CD4-positive, CD25-positive, alpha-beta regulatory T cell (primary cell): ENCODE measurements at regions not wholly inside any gene's neighbourhood (a gene's known extent, or its start where the extent isn't known, plus 50 kb on each side); places are given as distances from the start of the nearest gene placed in this dataset.

Experiments used
- ATAC-seq, 2 donors: fragments of 150-1000 bp; cut with Tn5 transposase; one replicate each; pipeline ENCODE4 v1.10.0; 2021; ENCODE audit warnings: low read depth in 2 of 2, moderate number of reproducible peaks in 2 of 2, moderate library complexity in 1 of 2
- DNase-seq, 3 donors: peaks; one replicate each; pipeline versions ENCODE4 v3.0.0 to v3.0.0-alpha.2; 2012 to 2022; ENCODE audit warnings: mixed read lengths in 1 of 3
- H3K27ac ChIP-seq: one replicate; pipeline ENCODE4 v1.7.0; 2013; ENCODE audit warnings: mild to moderate bottlenecking, low read length; ENCODE audit not compliant: insufficient read depth, poor library complexity, severe bottlenecking
- H3K27me3 ChIP-seq: one replicate; pipeline ENCODE4 v1.7.0; 2013; ENCODE audit warnings: low read length; ENCODE audit not compliant: control insufficient read depth, insufficient read depth
- H3K36me3 ChIP-seq: one replicate; pipeline ENCODE4 v1.7.0; 2013; ENCODE audit warnings: mild to moderate bottlenecking, low read length, moderate library complexity; ENCODE audit not compliant: control insufficient read depth, insufficient read depth
- H3K4me1 ChIP-seq: 2 replicates; pipeline ENCODE4 v1.7.0; 2013; ENCODE audit warnings: mild to moderate bottlenecking, low read length; ENCODE audit not compliant: insufficient read depth, control insufficient read depth, poor library complexity, severe bottlenecking
- H3K4me3 ChIP-seq: one replicate; pipeline ENCODE4 v1.7.0; 2013; ENCODE audit warnings: low read depth, mild to moderate bottlenecking, low read length, moderate library complexity
- H3K9me3 ChIP-seq, 2 experiments: 1 replicate in 1 of 2; 2 replicates in 1 of 2; pipeline ENCODE4 v1.7.0; 2013; ENCODE audit warnings: low read length in 2 of 2, mild to moderate bottlenecking in 1 of 2, moderate library complexity in 1 of 2; ENCODE audit not compliant: control insufficient read depth in 2 of 2
- H3K27ac Mint-ChIP-seq, 3 donors: one replicate each; pipeline ENCODE4 v1.8.0; 2020 to 2022; ENCODE audit warnings: mild to moderate bottlenecking in 3 of 3, mixed read lengths in 3 of 3, moderate library complexity in 2 of 3
- H3K27me3 Mint-ChIP-seq: one replicate; pipeline ENCODE4 v1.8.0; 2022; ENCODE audit warnings: mild to moderate bottlenecking, mixed read lengths
- H3K36me3 Mint-ChIP-seq: one replicate; pipeline ENCODE4 v1.8.0; 2020; ENCODE audit warnings: mixed read lengths
- H3K4me1 Mint-ChIP-seq, 4 donors: one replicate each; pipeline ENCODE4 v1.8.0; 2020 to 2022; ENCODE audit warnings: mixed read lengths in 4 of 4, mild to moderate bottlenecking in 1 of 4
- H3K4me3 Mint-ChIP-seq, 4 donors: one replicate each; pipeline ENCODE4 v1.8.0; 2020 to 2022; ENCODE audit warnings: mild to moderate bottlenecking in 4 of 4, mixed read lengths in 4 of 4, moderate library complexity in 3 of 4
- H3K9me3 Mint-ChIP-seq, 7 donors: one replicate each; pipeline ENCODE4 v1.8.0; 2020 to 2022; ENCODE audit warnings: mixed read lengths in 7 of 7, mild to moderate bottlenecking in 3 of 7, moderate library complexity in 2 of 7

- Histone ChIP-seq H3K36me3 (no peaks in the 10 kb centered on the region), H3K9me3 (peaks cover 16 to 24% of the 10 kb centered on the region in 2 experiments), H3K4me3 (no peak overlapping the region), H3K27me3 (peaks cover 4% of the 10 kb centered on the region), H3K4me1 (no peaks in the 10 kb centered on the region), H3K27ac (no peak overlapping the region)
- Mint-ChIP-seq H3K36me3 (no peaks in the 10 kb centered on the region), H3K4me3 (no peak overlapping the region), H3K4me1 (no peaks in the 10 kb centered on the region), H3K27ac (no peak overlapping the region), H3K27me3 (peaks cover 19% of the 10 kb centered on the region), H3K9me3 (peaks cover 0 to 22% (median 10%) of the 10 kb centered on the region in 7 donors)
- ATAC-seq = no peak
- DNase-seq = no peak
These were observed 126.1 kb upstream of the PITX1 start for GRCh38 chr5:135160036-135160675.

- Histone ChIP-seq H3K27ac (no peak overlapping the region), H3K36me3 (no peaks in the 10 kb centered on the region), H3K4me1 (no peaks in the 10 kb centered on the region), H3K4me3 (no peak overlapping the region), H3K27me3 (peaks cover 4% of the 10 kb centered on the region), H3K9me3 (peaks cover 16 to 24% of the 10 kb centered on the region in 2 experiments)
- peaks cover 19% of the 10 kb centered on the region for H3K27me3 Mint-ChIP-seq
- H3K27ac Mint-ChIP-seq = no peak overlapping the region
- no peak overlapping the region for H3K4me3 Mint-ChIP-seq
- peaks cover 0 to 22% (median 10%) of the 10 kb centered on the region in 7 donors for H3K9me3 Mint-ChIP-seq
- no peaks in the 10 kb centered on the region for H3K4me1 Mint-ChIP-seq
- H3K36me3 Mint-ChIP-seq = no peaks in the 10 kb centered on the region
- no peak for ATAC-seq
- no peak for DNase-seq
These were observed 125.6 kb upstream of the PITX1 start for GRCh38 chr5:135159626-135160025.

- ATAC-seq (no peak), DNase-seq (no peak)
- Histone ChIP-seq H3K4me3 (no peak overlapping the region), H3K4me1 (no peaks in the 10 kb centered on the region), H3K27ac (no peak overlapping the region), H3K9me3 (peaks cover 16 to 24% of the 10 kb centered on the region in 2 experiments), H3K36me3 (no peaks in the 10 kb centered on the region), H3K27me3 (peaks cover 4% of the 10 kb centered on the region)
- Mint-ChIP-seq H3K4me1 (no peaks in the 10 kb centered on the region), H3K4me3 (no peak overlapping the region), H3K36me3 (no peaks in the 10 kb centered on the region), H3K27me3 (peaks cover 13% of the 10 kb centered on the region), H3K27ac (no peak overlapping the region), H3K9me3 (peaks cover 0 to 22% (median 8%) of the 10 kb centered on the region in 7 donors)
These were observed 125.0 kb upstream of the PITX1 start for GRCh38 chr5:135158982-135159381.

- Histone ChIP-seq H3K36me3 (no peaks in the 10 kb centered on the region), H3K9me3 (peaks cover 16 to 24% of the 10 kb centered on the region in 2 experiments), H3K27me3 (peaks cover 4% of the 10 kb centered on the region), H3K4me3 (no peak overlapping the region), H3K27ac (no peak overlapping the region), H3K4me1 (no peaks in the 10 kb centered on the region)
- DNase-seq = no peak
- Mint-ChIP-seq H3K4me1 (no peaks in the 10 kb centered on the region), H3K36me3 (no peaks in the 10 kb centered on the region), H3K4me3 (no peak overlapping the region), H3K9me3 (peaks cover 0 to 22% (median 8%) of the 10 kb centered on the region in 7 donors), H3K27ac (no peak overlapping the region), H3K27me3 (peaks cover 7% of the 10 kb centered on the region)
- ATAC-seq = no peak
These were observed 124.3 kb upstream of the PITX1 start for GRCh38 chr5:135158314-135158697.

- peaks cover 5% of the 10 kb centered on the region for H3K27me3 Mint-ChIP-seq
- Histone ChIP-seq H3K4me3 (no peak overlapping the region), H3K9me3 (peaks cover 16 to 24% of the 10 kb centered on the region in 2 experiments), H3K27ac (no peak overlapping the region), H3K27me3 (peaks cover 4% of the 10 kb centered on the region), H3K4me1 (no peaks in the 10 kb centered on the region), H3K36me3 (no peaks in the 10 kb centered on the region)
- H3K9me3 Mint-ChIP-seq = peaks cover 0 to 22% (median 8%) of the 10 kb centered on the region in 7 donors
- ATAC-seq (no peak), DNase-seq (no peak)
- H3K27ac Mint-ChIP-seq = no peak overlapping the region
- H3K36me3 Mint-ChIP-seq = no peaks in the 10 kb centered on the region
- no peaks in the 10 kb centered on the region for H3K4me1 Mint-ChIP-seq
- H3K4me3 Mint-ChIP-seq = no peak overlapping the region
These were observed 123.6 kb upstream of the PITX1 start for GRCh38 chr5:135157421-135158313.

- ATAC-seq = no peak
These were observed 122.8 kb upstream of the PITX1 start for GRCh38 chr5:135156715-135157404.

GRCh38 chr5:135156337-135156714, 122.3 kb upstream of the PITX1 start:
- no peak overlapping the region for H3K27ac ChIP-seq
- DNase-seq (no peak), ATAC-seq (no peak)
- H3K27me3 Mint-ChIP-seq = peaks cover 5% of the 10 kb centered on the region
- no peaks in the 10 kb centered on the region for H3K4me1 Mint-ChIP-seq
- H3K4me3 Mint-ChIP-seq = no peak overlapping the region
- peaks cover 0 to 22% (median 8%) of the 10 kb centered on the region in 7 donors for H3K9me3 Mint-ChIP-seq
- H3K27ac Mint-ChIP-seq = peak overlapping the region in 1 of 3 donors; percentile 18
- H3K27me3 ChIP-seq = peaks cover 3% of the 10 kb centered on the region
- no peaks in the 10 kb centered on the region for H3K36me3 ChIP-seq
- peaks cover 16 to 24% of the 10 kb centered on the region in 2 experiments for H3K9me3 ChIP-seq
- no peak overlapping the region for H3K4me3 ChIP-seq
- no peaks in the 10 kb centered on the region for H3K36me3 Mint-ChIP-seq
- H3K4me1 ChIP-seq = no peaks in the 10 kb centered on the region

More at GRCh38 chr5:135156715-135157404, 122.8 kb upstream of the PITX1 start:
- H3K36me3 Mint-ChIP-seq = no peaks in the 10 kb centered on the region
- peaks cover 3% of the 10 kb centered on the region for H3K27me3 ChIP-seq
- H3K27ac ChIP-seq = no peak overlapping the region
- peak overlapping the region in 1 of 4 donors; percentile 68 for H3K4me3 Mint-ChIP-seq
- no peaks in the 10 kb centered on the region for H3K4me1 ChIP-seq
- H3K4me1 Mint-ChIP-seq = no peaks in the 10 kb centered on the region
- no peak for DNase-seq
- no peak overlapping the region for H3K27ac Mint-ChIP-seq
- no peak overlapping the region for H3K4me3 ChIP-seq
- no peaks in the 10 kb centered on the region for H3K36me3 ChIP-seq
- peaks cover 16 to 24% of the 10 kb centered on the region in 2 experiments for H3K9me3 ChIP-seq
- H3K9me3 Mint-ChIP-seq = peaks cover 0 to 22% (median 8%) of the 10 kb centered on the region in 7 donors
- H3K27me3 Mint-ChIP-seq = peaks cover 5% of the 10 kb centered on the region
